Loucy (cell line): ENCODE measurements at regions not wholly inside any gene's neighbourhood (a gene's known extent, or its start where the extent isn't known, plus 50 kb on each side); places are given as distances from the start of the nearest gene placed in this dataset.

Experiments
- H2AFZ ChIP-seq: fragments of 200-600 bp; sonication (generic); 2 replicates; pipeline ENCODE4 v1.6.0; 2016; ENCODE audit warnings: antibody characterized with exemption, mild to moderate bottlenecking, low read length, moderate library complexity
- H3F3A ChIP-seq: fragments of 200-600 bp; 2 replicates; pipeline ENCODE4 v1.6.0; 2016; ENCODE audit warnings: antibody characterized with exemption, low read depth, mild to moderate bottlenecking
- H3K27me3 ChIP-seq: fragments of 200-600 bp; sonication (generic); 2 replicates; pipeline ENCODE4 v1.6.1; 2014; ENCODE audit warnings: low read length, mild to moderate bottlenecking; ENCODE audit not compliant: insufficient read depth, poor library complexity, severe bottlenecking
- H3K36me3 ChIP-seq: fragments of 200-600 bp; sonication (generic); 2 replicates; pipeline ENCODE4 v1.6.1; 2016; ENCODE audit warnings: low read length; ENCODE audit not compliant: insufficient read depth
- H3K4me1 ChIP-seq: fragments of 200-600 bp; sonication (generic); 2 replicates; pipeline ENCODE4 v1.5.1; 2014; ENCODE audit warnings: low read length, mild to moderate bottlenecking; ENCODE audit not compliant: insufficient read depth, poor library complexity, severe bottlenecking
- H3K4me2 ChIP-seq: fragments of 200-600 bp; sonication (generic); 2 replicates; pipeline ENCODE4 v1.6.0; 2014; ENCODE audit warnings: antibody characterized with exemption, low read length, low read depth, mild to moderate bottlenecking; ENCODE audit not compliant: poor library complexity, severe bottlenecking
- H3K4me3 ChIP-seq: fragments of 200-600 bp; sonication (generic); 2 replicates; pipeline ENCODE4 v1.5.1; 2014; ENCODE audit warnings: low read length, mild to moderate bottlenecking, mixed read lengths; ENCODE audit not compliant: poor library complexity, severe bottlenecking
- H3K79me2 ChIP-seq: fragments of 200-600 bp; sonication (generic); 2 replicates; pipeline ENCODE4 v1.6.1; 2014; ENCODE audit warnings: low read length; ENCODE audit not compliant: insufficient read depth
- H3K9ac ChIP-seq: fragments of 200-600 bp; sonication (generic); 2 replicates; pipeline ENCODE4 v1.6.0; 2014; ENCODE audit warnings: mild to moderate bottlenecking, low read depth, low read length, moderate library complexity; ENCODE audit not compliant: poor library complexity, severe bottlenecking
- H3K9me2 ChIP-seq: fragments of 200-600 bp; sonication (generic); replicated peaks from 2 replicates; pipeline ENCODE4 v1.6.1; 2016; ENCODE audit warnings: low read depth, low read length, mixed read lengths
- H3K9me3 ChIP-seq: fragments of 200-600 bp; sonication (generic); 2 replicates; pipeline ENCODE4 v1.6.1; 2014; ENCODE audit warnings: mild to moderate bottlenecking, antibody characterized with exemption, low read length, low read depth; ENCODE audit not compliant: insufficient read depth
- H4K20me1 ChIP-seq: fragments of 200-600 bp; sonication (generic); 2 replicates; pipeline ENCODE4 v1.6.0; 2014; ENCODE audit warnings: antibody characterized with exemption, low read length, mild to moderate bottlenecking; ENCODE audit not compliant: insufficient read depth, poor library complexity, severe bottlenecking
- CTCF ChIP-seq: fragments of 200-600 bp; sonication (generic); conservative IDR thresholded peaks from 2 replicates; pipeline ENCODE4 v1.5.1; 2014; ENCODE audit warnings: mild to moderate bottlenecking, antibody characterized with exemption, low read length
- EZH2phosphoT487 ChIP-seq: fragments of 200-600 bp; IDR thresholded peaks from 2 replicates; pipeline ENCODE4 v1.6.1; 2018; ENCODE audit warnings: antibody characterized with exemption, mild to moderate bottlenecking, moderate library complexity, borderline replicate concordance

GRCh38 chr16:86816930-86817625 is 238.7 kb downstream of the FOXL1 start:
- no peaks in the 10 kb centered on the region for H4K20me1 ChIP-seq
- no peak overlapping the region for H2AFZ ChIP-seq
- H3K36me3 ChIP-seq = no peaks in the 10 kb centered on the region
- TF ChIP-seq EZH2phosphoT487 (no peak), CTCF (no peak)
- H3K4me3 ChIP-seq = no peak overlapping the region
- no peaks in the 10 kb centered on the region for H3K27me3 ChIP-seq
- no peaks in the 10 kb centered on the region for H3K79me2 ChIP-seq
- no peaks in the 10 kb centered on the region for H3K9me2 ChIP-seq
- H3F3A ChIP-seq = no peaks in the 10 kb centered on the region
- H3K4me1 ChIP-seq = peaks cover 10% of the 10 kb centered on the region
- no peak overlapping the region for H3K9ac ChIP-seq
- no peak overlapping the region for H3K4me2 ChIP-seq
- no peaks in the 10 kb centered on the region for H3K9me3 ChIP-seq

- H3F3A ChIP-seq = no peaks in the 10 kb centered on the region
- no peak overlapping the region for H2AFZ ChIP-seq
- no peak overlapping the region for H3K9ac ChIP-seq
- H3K79me2 ChIP-seq = no peaks in the 10 kb centered on the region
- H3K4me2 ChIP-seq = no peak overlapping the region
- H3K9me2 ChIP-seq = no peaks in the 10 kb centered on the region
- no peaks in the 10 kb centered on the region for H3K9me3 ChIP-seq
- H4K20me1 ChIP-seq = no peaks in the 10 kb centered on the region
- H3K4me1 ChIP-seq = peaks cover 28% of the 10 kb centered on the region
- no peak for TF ChIP-seq EZH2phosphoT487
- TF ChIP-seq CTCF = no peak
- H3K36me3 ChIP-seq = no peaks in the 10 kb centered on the region
- H3K27me3 ChIP-seq = no peaks in the 10 kb centered on the region
- H3K4me3 ChIP-seq = no peak overlapping the region
These were observed 240.6 kb downstream of the FOXL1 start for GRCh38 chr16:86818671-86819532.

- Histone ChIP-seq H3K9ac (no peak overlapping the region), H3F3A (no peaks in the 10 kb centered on the region), H3K27me3 (no peaks in the 10 kb centered on the region), H3K9me3 (no peaks in the 10 kb centered on the region), H3K4me1 (peaks cover 34% of the 10 kb centered on the region), H2AFZ (no peak overlapping the region), H4K20me1 (no peaks in the 10 kb centered on the region), H3K4me2 (no peak overlapping the region), H3K9me2 (no peaks in the 10 kb centered on the region), H3K79me2 (no peaks in the 10 kb centered on the region), H3K4me3 (no peak overlapping the region), H3K36me3 (no peaks in the 10 kb centered on the region)
- no peak for TF ChIP-seq EZH2phosphoT487
These were observed 241.2 kb downstream of the FOXL1 start for GRCh38 chr16:86819533-86819892.
